ENCODE measurements at regions not wholly inside any gene's neighbourhood (a gene's known extent, or its start where the extent isn't known, plus 50 kb on each side); places are given as distances from the start of the nearest gene placed in this dataset.

DNA sequence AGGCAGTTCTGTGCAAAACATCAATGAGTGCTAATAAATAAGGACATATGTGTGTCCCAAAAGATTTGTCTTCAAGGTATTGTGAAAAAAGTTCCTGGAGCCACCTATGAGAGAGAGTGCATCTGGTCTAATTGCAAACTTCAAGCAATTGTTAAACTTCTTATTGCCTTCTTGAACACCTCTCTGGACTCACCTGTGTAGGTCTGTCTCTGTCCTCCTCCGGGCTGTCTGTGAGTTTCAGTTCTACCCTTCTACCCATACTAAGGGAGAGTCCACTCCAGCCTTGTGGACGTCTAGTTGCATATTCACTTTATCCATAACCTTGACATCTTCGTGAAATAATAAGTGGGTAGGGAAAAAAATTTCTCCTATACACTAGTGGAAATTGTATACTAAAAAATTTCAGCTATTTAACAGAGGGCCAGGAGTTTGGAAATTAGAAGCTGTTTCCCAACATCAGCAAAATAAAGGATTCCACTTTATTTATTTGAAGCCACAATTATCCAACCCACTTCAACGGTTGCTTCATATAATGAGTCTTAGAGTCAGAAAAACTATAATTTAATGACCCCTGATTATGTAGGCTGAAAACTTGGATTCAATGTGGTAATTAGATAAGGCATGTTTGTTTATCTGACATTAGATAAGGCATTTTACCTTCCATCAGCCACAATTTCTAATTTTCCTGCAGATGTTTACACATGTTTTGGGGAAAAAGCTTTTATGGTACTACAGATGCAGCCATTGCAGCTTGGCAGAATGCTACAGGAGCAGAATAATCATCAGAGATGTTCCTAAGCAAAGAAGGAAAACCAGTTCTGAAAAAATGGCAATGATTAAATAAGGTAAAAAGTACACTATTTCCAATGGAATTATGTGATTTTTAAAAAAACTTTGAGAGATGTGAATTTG lies 150.8 kb upstream of the FAM3C start:
- TF ChIP-seq CTCF (IDR thresholded peaks at IDR 0.05 in 4 of 5, conservative IDR thresholded peaks at IDR 0.05 in 1 of 5): no peak
- TF ChIP-seq POLR2A (IDR thresholded peaks at IDR 0.05): no peak

All from gastrocnemius medialis (tissue), 4 donors.